Ishikawa (cell line): ENCODE measurements at regions not wholly inside any gene's neighbourhood (a gene's known extent, or its start where the extent isn't known, plus 50 kb on each side); places are given as distances from the start of the nearest gene placed in this dataset.

Experiments
- CREB1 ChIP-seq: IDR thresholded peaks from 2 replicates; pipeline ENCODE4 v1.6.1; 2012; ENCODE audit warnings: low read depth
- NFIC ChIP-seq: IDR thresholded peaks from 2 replicates; pipeline ENCODE4 v1.6.1; 2012
- RAD21 ChIP-seq: IDR thresholded peaks from 2 replicates; pipeline ENCODE4 v1.6.1; 2012; ENCODE audit warnings: low read depth
- REST ChIP-seq: IDR thresholded peaks from 2 replicates; pipeline ENCODE4 v1.6.1; 2012; ENCODE audit warnings: low read depth, mild to moderate bottlenecking
- TAF1 ChIP-seq: IDR thresholded peaks from 2 replicates; pipeline ENCODE4 v1.6.1; 2012; ENCODE audit warnings: low read depth, mild to moderate bottlenecking
- YY1 ChIP-seq: IDR thresholded peaks from 2 replicates; pipeline ENCODE4 v1.6.1; 2012; ENCODE audit warnings: low read depth

GRCh38 chr5:58183786-58184085 lies 276.1 kb downstream of the PLK2 start:
- TF ChIP-seq NFIC (no peak), RAD21 (no peak), REST (no peak), YY1 (no peak), CREB1 (no peak), TAF1 (no peak)
